ENCODE measurements at regions not wholly inside any gene's neighbourhood (a gene's known extent, or its start where the extent isn't known, plus 50 kb on each side); places are given as distances from the start of the nearest gene placed in this dataset.

DNA sequence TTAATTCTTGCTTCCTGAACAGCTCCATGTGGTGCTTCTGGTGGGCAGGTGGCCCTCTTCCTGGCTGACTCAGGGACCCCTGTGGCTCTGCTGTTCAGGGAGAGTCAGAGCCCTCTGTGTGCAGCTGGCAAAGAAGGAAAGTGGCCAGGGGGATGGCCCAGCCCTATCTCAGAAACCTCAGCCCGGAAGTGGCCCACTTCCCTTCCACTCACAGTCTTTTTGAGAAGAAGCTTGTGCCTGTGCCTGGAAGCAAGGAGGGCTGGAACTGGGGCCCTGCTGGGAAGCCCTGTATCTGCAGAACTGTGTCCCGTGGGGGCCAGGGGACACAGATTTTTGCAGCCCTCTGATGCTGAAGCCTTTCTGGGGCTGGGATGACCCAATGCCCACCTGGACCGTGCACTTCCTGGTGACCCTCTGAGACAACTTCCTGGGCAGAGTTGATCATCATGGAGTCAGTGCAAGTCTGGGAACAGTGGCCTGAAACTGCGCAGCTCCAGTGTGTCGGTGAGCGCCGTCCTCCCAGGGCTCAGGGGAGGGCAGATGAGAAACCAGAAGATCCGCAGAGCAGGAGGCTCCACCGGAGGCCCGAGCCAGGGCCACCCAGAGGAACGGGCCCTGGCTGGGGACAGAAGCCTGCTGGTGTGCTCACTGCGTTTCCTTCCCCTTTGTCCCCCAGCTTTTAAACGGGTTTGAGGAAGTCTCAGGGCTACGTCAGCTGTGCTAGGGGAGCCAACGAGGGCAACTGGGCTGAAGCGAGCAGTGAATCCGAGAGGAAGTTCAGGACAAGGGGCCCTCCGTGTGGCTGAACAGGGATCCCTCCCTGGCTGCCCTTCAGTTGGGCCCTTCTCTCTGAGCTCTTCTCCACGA, 217.4 kb upstream of the RTL1 start:
- DNase-seq (ENCODE audit: low read depth), result no peak

GRCh38 chr14:101121508-101122139, 218.1 kb upstream of the RTL1 start:
- no peak for DNase-seq (ENCODE audit: low read depth)

- DNase-seq (ENCODE audit: low read depth), result no peak
These were observed 219.0 kb upstream of the RTL1 start for GRCh38 chr14:101122237-101123141.

- DNase-seq (ENCODE audit: low read depth), result no peak
These were observed 220.3 kb upstream of the RTL1 start for GRCh38 chr14:101123618-101124510.

GRCh38 chr14:101124815-101125214, 221.3 kb upstream of the RTL1 start:
- no peak for DNase-seq (ENCODE audit: low read depth)

- DNase-seq (ENCODE audit: low read depth), result no peak
These were observed 221.8 kb upstream of the RTL1 start for GRCh38 chr14:101125313-101125712.

- no peak for DNase-seq (ENCODE audit: low read depth)
These were observed 222.5 kb upstream of the RTL1 start for GRCh38 chr14:101125719-101126651.

- DNase-seq (ENCODE audit: low read depth), result no peak
These were observed 223.2 kb upstream of the RTL1 start for GRCh38 chr14:101126731-101127130.

GRCh38 chr14:101127224-101127623, 223.7 kb upstream of the RTL1 start:
- no peak for DNase-seq (ENCODE audit: low read depth)

- DNase-seq (ENCODE audit: low read depth), result no peak
These were observed 225.2 kb upstream of the RTL1 start for GRCh38 chr14:101128478-101129321.

GRCh38 chr14:101129521-101130167, 226.1 kb upstream of the RTL1 start:
- no peak for DNase-seq (ENCODE audit: low read depth)

- DNase-seq (ENCODE audit: low read depth), result no peak
These were observed 227.3 kb upstream of the RTL1 start for GRCh38 chr14:101130861-101131260.

DNA sequence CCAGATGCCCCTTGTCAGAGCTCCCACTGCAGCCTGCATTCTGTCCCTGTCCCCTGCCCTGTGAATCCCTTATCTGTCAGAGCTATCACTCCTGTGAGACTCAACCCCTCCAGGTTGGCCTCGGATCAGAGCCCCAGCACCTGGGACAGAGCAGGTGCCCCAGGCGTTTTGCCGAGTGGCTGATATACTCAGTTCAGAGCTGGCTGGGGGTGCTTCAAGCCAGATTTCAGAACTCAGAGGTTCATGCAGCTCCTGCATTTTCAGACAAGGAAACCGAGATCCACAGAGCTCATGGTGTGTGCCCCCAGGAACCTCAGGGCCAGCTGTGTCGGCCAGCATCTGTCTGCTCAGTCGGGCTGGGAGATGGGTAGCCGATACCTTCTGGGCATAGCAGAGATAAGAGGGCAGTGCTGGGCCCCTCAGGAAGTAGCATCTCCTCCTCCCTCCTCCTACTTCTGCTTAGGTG, 228.0 kb upstream of the RTL1 start:
- no peak for DNase-seq (ENCODE audit: low read depth)

GRCh38 chr14:101132051-101132571, 228.6 kb upstream of the RTL1 start:
- no peak for DNase-seq (ENCODE audit: low read depth)

GRCh38 chr14:101132588-101132987, 229.1 kb upstream of the RTL1 start:
- no peak for DNase-seq (ENCODE audit: low read depth)

- DNase-seq (ENCODE audit: low read depth), result no peak
These were observed 229.5 kb upstream of the RTL1 start for GRCh38 chr14:101133068-101133467.

DNA sequence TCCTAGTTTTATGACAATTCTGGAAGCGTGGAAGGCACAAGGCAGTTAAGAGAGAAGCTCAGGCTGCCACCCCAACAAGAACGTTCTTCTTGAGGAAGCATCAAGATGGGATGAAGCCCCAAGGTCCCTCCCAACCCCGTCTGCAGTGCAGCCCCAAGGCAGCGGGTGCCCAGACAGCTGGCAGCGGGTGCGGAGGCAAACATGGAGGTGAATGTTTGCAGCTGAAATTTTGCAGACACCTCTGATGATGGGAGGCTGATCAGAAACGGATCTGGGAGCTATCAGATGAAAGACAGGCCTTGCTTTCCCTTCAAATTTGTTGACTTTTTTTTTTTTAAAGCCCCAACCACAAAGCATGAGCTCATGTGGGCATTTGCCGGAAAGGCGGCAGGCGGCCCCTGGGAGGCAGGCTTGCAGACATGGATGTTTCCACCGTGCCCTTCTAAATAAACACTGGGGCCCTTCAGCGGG, 230.7 kb upstream of the RTL1 start:
- no peak for DNase-seq (ENCODE audit: low read depth)

GRCh38 chr14:101134851-101135433, 231.4 kb upstream of the RTL1 start:
- DNase-seq (ENCODE audit: low read depth), result no peak
